OCI-LY3 (cell line): ENCODE measurements at regions not wholly inside any gene's neighbourhood (a gene's known extent, or its start where the extent isn't known, plus 50 kb on each side); places are given as distances from the start of the nearest gene placed in this dataset.

Source experiments
- CTCF ChIP-seq: fragments of 200-600, 300-600 bp; sonication (generic); IDR thresholded peaks from 2 replicates; pipeline ENCODE4 v1.5.1; 2014; ENCODE audit warnings: antibody characterized with exemption, low read length, low read depth
- EZH2phosphoT487 ChIP-seq: fragments of 200-600 bp; shearing (Covaris generic); IDR thresholded peaks from 2 replicates; pipeline ENCODE4 v1.6.1; 2018; ENCODE audit warnings: antibody characterized with exemption, mixed run types, low read depth

- TF ChIP-seq EZH2phosphoT487 (no peak), CTCF (no peak)
Observed at GRCh38 chr10:3528271-3528670, 256.7 kb downstream of the KLF6 start.
